ENCODE measurements at regions not wholly inside any gene's neighbourhood (a gene's known extent, or its start where the extent isn't known, plus 50 kb on each side); places are given as distances from the start of the nearest gene placed in this dataset.

- TF ChIP-seq, protein P1, sequence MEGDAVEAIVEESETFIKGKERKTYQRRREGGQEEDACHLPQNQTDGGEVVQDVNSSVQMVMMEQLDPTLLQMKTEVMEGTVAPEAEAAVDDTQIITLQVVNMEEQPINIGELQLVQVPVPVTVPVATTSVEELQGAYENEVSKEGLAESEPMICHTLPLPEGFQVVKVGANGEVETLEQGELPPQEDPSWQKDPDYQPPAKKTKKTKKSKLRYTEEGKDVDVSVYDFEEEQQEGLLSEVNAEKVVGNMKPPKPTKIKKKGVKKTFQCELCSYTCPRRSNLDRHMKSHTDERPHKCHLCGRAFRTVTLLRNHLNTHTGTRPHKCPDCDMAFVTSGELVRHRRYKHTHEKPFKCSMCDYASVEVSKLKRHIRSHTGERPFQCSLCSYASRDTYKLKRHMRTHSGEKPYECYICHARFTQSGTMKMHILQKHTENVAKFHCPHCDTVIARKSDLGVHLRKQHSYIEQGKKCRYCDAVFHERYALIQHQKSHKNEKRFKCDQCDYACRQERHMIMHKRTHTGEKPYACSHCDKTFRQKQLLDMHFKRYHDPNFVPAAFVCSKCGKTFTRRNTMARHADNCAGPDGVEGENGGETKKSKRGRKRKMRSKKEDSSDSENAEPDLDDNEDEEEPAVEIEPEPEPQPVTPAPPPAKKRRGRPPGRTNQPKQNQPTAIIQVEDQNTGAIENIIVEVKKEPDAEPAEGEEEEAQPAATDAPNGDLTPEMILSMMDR (IDR thresholded peaks at IDR 0.05) = no peak
- no peak for TF ChIP-seq POLR2A (IDR thresholded peaks at IDR 0.05)
These were observed 102.3 kb upstream of the NUDT6 start for GRCh38 chr4:123024710-123025109.

Measured in testis (tissue), 2 donors.